SK-N-SH treated with all-trans-retinoic acid at 6 μM for 48 hours (cell line): ENCODE measurements at regions not wholly inside any gene's neighbourhood (a gene's known extent, or its start where the extent isn't known, plus 50 kb on each side); places are given as distances from the start of the nearest gene placed in this dataset.

Experiments
- ESRRG ChIP-seq: fragments of 250-450 bp; sonication (Bioruptor Pico); IDR thresholded peaks from 2 replicates; pipeline ENCODE4 v1.6.1; 2021; ENCODE audit warnings: mild to moderate bottlenecking
- PPARA ChIP-seq: fragments of 250-450 bp; sonication (Bioruptor Pico); IDR thresholded peaks from 2 replicates; pipeline ENCODE4 v1.5.0; 2020; ENCODE audit warnings: mild to moderate bottlenecking, borderline replicate concordance
- ZFP30 ChIP-seq: fragments of 450-650 bp; formaldehyde crosslinking; IDR thresholded peaks from 2 replicates; pipeline ENCODE4 v1.5.0; 2022; ENCODE audit warnings: mild to moderate bottlenecking, moderate library complexity
- ZNF8 ChIP-seq: fragments of 450-650 bp; formaldehyde crosslinking; IDR thresholded peaks from 2 replicates; pipeline ENCODE4 v1.5.0; 2020; ENCODE audit warnings: mild to moderate bottlenecking, moderate library complexity

DNA sequence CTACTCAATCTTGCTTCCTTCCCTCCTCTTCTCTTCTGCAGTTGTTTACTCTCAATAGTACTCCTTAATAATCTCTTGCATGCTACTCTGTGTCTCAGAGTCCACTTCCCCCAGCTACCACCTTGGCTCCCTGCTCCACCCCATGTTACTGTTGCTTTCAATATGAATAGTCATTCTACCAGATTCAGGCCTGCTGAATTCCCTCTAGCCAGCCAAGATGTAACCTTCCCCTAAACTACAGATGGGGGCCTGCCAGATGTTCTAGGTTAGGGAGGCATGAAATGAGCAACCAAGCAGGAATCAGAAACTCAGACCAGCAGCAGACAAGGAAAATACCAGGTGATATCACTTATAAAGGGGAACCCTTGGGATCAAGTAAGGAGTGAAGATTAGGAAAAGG is 392.1 kb upstream of the DDHD1 start:
- TF ChIP-seq ZFP30 (CRISPR knock-in tag), result no peak
- TF ChIP-seq ZNF8 (CRISPR knock-in tag), result no peak
- TF ChIP-seq ESRRG (CRISPR knock-in tag), result no peak
- no peak for TF ChIP-seq PPARA (CRISPR knock-in tag)
